WI38 (cell line): ENCODE measurements at regions not wholly inside any gene's neighbourhood (a gene's known extent, or its start where the extent isn't known, plus 50 kb on each side); places are given as distances from the start of the nearest gene placed in this dataset.

Source experiments
- H3K4me3 ChIP-seq: 2 replicates; pipeline ENCODE4 v1.5.1; 2011; ENCODE audit warnings: low read depth, mild to moderate bottlenecking, control low read depth, low read length
- TF ChIP-seq, protein P1 (sequence below): IDR thresholded peaks from 2 replicates; pipeline ENCODE4 v1.5.1; 2012; ENCODE audit warnings: low read depth, mild to moderate bottlenecking, control low read depth, low read length

DNA sequence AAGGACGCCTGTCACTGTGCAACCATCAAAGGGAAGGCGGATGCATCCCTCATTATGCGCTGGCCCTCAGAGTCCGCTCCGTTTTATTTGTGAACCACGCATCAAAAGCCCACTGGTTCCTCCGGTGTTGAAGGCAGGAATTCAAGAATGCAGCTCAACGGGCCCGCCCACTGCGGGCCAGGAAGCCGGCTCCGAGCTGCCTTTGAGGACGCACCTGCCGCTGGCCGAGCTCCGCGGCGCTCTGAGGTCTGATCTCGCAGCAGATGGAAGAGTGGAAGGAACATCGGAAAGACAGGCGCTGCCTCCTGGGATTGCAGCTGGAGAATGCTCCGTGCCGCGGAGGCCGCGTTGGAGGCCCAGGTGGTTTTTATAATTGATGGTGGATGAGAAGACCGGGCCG lies 56.9 kb upstream of the ADGRA1 start:
- no peak overlapping the region for H3K4me3 ChIP-seq
- TF ChIP-seq, protein P1, sequence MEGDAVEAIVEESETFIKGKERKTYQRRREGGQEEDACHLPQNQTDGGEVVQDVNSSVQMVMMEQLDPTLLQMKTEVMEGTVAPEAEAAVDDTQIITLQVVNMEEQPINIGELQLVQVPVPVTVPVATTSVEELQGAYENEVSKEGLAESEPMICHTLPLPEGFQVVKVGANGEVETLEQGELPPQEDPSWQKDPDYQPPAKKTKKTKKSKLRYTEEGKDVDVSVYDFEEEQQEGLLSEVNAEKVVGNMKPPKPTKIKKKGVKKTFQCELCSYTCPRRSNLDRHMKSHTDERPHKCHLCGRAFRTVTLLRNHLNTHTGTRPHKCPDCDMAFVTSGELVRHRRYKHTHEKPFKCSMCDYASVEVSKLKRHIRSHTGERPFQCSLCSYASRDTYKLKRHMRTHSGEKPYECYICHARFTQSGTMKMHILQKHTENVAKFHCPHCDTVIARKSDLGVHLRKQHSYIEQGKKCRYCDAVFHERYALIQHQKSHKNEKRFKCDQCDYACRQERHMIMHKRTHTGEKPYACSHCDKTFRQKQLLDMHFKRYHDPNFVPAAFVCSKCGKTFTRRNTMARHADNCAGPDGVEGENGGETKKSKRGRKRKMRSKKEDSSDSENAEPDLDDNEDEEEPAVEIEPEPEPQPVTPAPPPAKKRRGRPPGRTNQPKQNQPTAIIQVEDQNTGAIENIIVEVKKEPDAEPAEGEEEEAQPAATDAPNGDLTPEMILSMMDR: no peak

DNA sequence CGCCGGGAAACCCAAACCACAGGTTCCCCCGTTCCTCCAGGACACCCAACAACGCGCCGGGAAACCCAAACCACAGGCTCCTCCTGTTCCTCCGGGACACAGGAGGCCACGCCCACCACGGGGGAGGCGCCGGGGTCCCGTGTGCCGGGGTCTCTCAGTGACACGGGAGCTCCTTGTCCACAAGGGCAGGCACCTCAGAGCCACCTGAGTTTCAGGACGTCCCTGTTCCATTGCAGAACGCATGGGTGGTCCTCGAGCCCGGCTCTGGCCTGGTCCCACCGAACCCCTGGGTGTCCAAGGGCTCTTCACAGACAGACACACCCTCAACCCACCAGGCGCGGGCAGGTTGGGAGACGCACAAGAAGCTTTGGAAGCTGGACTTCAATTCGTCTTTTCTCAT lies 57.6 kb upstream of the ADGRA1 start:
- TF ChIP-seq, protein P1: no peak

DNA sequence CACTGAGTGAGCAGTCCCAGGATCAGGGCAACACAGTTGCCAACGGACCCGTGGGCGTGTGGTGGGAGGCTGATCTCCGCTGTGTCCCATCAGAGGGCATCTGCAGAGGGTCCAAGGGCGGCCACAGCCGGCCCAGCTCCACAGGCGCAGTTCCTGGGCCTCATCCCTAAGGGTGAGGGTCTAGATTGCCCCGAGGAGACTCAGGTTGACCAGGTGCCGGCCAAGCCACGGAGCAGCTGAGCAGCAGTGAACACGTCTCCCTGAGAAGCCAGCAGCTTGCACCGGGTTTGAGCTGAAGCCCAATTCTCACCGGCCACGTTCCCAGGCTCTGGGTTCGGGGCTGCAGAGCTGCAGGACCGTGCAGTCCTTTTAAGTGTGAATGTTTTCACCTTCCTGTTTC lies 58.8 kb upstream of the ADGRA1 start:
- H3K4me3 ChIP-seq: no peak overlapping the region
- TF ChIP-seq, protein P1: no peak

More for the DNA sequence above, 57.6 kb upstream of the ADGRA1 start:
- no peak overlapping the region for H3K4me3 ChIP-seq

DNA sequence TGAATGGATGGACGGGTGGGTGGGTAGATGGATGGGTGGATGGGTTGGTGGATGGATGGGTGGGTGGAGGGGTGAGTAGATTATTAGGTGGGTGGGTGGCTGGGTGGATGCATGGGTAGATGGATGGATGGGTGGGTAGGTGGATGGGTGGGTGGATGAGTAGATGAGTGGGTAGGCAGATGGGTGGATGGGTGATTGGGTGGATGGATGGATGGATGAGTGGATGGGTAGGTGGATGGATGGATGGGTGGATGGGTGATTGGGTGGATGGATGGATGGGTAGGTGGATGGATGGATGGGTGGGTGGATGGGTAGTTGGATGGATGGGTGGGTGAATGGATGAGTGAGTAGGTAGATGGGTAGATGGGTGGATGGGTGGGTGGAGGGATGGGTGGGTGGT lies 59.6 kb upstream of the ADGRA1 start:
- no peak overlapping the region for H3K4me3 ChIP-seq
- TF ChIP-seq, protein P1: no peak

DNA sequence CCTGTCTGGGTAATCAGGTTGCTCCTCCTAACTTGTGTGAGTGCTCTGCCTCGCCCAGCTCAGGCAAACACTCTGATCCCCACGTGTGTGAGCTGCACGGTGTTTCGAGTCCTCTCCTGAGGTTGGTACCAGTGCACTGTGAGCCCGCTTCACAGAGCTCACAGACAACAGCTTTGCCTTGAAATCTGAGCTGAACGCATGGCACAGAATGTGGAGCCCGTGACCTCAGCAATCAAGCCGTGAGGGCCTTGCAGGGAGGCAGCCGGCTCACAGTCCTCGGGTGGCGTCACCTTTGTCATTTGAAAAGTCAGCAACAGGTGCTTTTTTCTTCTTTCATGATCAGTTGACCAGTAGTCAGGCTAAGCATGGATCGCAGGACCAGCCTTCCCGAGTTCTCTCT lies 60.2 kb upstream of the ADGRA1 start:
- H3K4me3 ChIP-seq: no peak overlapping the region
- TF ChIP-seq, protein P1: no peak

DNA sequence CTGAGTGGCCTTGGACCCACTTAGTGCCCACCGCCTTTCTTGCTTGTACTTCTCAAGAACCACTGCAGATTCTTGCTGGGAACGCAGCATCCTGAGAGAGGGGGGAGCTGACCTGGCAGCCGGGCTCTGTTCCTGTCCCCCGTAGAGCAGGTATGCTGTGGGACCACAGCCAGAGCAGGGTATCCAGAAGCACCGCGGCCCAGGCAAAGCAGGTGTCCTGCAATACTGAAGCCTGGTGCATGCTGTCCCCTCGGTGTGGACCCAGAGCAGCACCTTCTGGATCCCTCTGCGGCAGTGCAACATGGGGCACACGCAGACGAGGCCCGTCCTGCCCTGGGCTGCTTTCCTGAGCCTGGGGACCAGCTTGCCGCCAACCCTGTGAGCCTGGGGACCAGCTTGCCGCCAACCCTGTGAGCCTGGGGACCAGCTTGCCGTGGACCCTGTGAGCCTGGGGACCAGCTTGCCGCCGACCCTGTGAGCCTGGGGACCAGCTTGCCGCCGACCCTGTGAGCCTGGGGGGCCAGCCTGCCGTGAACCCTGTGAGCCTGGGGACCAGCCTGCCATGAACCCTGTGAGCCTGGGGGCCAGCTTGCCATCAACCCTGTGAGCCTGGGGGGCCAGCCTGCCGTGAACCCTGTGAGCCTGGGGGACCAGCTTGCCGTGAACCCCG lies 60.9 kb upstream of the ADGRA1 start:
- TF ChIP-seq, protein P1: no peak
- H3K4me3 ChIP-seq: no peak overlapping the region

DNA sequence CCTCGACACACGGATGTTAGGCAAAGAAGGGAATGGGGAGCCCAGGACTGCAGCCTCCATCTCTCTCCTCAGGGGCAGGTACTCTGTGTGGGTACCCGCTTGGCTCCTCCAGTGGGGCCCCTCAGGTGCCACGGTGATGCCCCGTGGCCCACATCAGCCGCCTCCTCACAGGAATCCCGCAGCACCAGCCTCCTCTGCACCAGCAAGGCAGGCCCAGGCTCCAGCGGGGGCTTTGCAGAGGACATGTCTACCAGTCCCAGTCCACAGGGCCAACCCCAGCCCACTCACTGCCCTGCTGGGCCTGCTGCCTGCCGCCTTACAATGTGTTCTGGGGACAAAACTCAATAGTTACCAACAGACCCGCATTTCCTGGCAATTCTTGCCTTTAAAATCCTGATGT lies 61.6 kb upstream of the ADGRA1 start:
- TF ChIP-seq, protein P1: no peak

More for the DNA sequence above, 61.6 kb upstream of the ADGRA1 start:
- no peak overlapping the region for H3K4me3 ChIP-seq
